ENCODE measurements at regions not wholly inside any gene's neighbourhood (a gene's known extent, or its start where the extent isn't known, plus 50 kb on each side); places are given as distances from the start of the nearest gene placed in this dataset.

DNA sequence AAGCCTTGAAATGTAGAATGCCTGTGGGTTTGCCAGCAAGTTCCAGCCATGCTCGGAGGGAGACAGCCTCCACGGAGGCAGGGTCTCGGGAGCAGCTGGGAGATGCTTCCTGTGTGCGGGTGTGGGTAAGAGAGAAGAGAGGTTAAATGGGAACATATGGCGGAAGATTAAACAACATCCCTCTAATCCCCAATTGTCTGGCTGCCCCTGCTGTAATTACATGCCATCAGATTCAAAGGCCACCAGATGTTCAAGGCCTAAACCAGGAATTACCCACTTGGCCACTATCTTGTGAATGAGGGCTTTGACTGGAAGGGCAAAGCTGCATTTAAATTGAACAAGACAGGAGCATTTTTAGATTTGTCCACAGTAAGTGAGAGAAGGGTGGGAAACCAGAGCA lies 81.4 kb upstream of the BACE2 start:
- no peak for DNase-seq

DNA sequence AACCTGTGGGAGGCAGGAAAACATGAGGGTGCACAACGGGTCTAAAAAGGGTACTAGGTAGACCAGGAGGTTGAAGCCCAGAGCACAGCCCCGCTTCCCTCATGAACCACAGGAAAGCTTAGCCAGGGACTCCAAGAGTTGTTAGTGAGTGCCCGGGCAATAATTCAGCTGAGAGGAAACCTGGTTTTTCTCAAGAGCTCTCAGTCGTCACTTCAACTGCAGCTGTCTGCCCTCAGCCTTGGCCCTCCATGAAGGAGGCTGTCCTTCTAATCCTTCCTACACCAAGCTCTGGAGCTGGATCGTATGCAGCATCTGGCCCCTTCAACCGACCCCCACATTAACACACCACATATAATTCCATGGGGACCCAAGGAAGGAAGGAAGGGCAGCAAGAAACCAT lies 77.0 kb upstream of the BACE2 start:
- DNase-seq = no peak

DNA sequence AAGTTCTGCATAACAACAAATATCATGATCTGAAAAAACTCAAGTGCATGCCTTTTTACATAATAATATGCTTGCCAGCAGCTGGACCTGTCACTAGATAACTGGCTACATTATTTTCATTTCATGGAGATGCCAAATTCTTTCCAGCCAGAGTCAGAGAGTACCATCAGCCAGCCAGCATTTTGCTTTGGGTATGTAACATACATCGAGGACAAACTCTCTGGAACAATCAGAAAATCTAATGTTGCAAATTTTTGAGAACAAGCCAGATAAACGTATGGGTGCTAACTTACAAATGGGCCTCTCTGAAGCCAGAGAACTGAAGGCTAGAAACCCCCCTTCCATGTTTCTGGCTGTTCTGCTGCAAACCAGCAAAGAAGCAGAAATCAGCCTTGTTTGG lies 76.3 kb upstream of the BACE2 start:
- DNase-seq = no peak

DNA sequence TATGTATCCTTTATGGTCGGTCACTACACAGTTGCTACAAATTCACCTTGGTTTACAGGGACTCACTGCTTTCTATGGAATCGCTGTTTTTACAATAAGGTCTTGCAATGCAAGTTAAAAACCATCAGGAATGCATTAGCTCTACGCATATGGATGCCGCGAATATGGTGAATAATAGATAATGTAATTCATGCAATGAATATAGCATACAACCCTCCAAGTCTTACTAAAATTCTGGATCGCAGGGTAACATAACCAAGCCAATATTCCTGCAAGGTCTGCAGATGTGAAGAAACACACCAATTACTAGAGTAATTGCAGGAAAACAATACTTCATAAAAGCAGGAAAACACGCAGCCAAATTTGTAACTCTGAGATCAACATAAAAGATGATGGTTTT lies 75.6 kb upstream of the BACE2 start:
- no peak for DNase-seq

DNA sequence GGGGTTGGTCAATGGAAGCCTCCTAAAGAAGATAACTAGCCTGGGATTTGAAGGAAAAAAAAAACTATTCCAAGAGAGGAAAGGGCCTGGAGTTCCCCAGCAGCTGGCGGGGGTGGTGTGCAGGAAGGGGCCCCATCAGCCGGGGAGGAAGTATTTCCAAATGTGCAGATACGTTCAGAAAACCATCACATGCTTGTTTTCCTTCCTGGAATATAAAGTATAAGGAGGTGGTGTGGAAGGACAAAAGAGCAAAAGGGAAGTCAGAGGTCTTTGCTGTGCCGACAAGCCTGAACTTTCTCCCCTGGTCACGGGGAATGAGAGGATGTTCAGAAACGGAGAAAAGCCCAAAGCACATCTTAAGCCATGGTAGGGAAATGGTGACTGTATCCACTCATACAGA lies 72.0 kb upstream of the BACE2 start:
- DNase-seq = no peak

DNA sequence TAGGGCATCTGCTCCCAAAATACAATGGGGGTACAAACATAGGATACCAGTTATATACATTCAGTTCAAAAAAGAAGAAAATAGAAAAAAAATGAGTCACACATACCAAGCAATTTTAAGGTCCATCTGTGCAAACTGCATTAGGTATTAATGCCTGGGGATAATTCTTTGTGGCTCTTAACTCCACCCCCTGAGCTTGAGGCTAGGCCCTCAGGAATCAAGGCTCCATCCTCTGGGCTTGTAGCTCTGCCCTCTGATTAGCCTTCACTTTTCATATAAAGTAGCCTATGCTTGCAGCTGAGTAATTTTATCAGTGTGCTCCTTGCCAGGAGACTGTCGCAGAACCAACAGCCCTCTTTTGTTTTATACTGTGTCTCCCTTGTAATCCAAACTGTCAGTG lies 69.9 kb upstream of the BACE2 start:
- no peak for DNase-seq

DNA sequence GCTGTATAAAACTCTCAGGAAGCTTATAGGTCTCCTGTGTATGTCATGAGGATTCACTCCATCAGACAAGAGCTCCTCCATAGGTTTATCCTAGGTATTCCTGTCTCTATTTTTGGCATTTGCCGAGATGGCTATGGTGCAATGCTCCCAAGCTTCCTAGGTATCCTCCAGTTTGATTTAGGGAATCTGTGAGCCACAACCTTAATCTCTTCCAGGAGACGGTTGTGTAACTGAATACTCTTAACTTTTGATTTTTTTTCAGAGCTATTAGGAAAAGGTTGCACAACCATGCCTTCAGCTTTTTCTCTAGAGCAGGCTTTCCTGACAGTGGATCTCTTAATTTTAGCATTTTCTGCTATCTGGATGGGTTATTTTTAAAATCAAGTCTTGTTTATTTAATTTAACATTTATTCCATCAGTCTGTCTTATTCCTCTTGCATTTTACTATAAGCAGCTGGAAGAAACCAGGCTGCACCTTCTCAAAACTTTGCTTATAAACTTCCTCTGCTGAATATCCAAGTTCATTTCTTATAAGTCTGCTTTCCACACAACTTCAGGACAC lies 69.4 kb upstream of the BACE2 start:
- no peak for DNase-seq

DNA sequence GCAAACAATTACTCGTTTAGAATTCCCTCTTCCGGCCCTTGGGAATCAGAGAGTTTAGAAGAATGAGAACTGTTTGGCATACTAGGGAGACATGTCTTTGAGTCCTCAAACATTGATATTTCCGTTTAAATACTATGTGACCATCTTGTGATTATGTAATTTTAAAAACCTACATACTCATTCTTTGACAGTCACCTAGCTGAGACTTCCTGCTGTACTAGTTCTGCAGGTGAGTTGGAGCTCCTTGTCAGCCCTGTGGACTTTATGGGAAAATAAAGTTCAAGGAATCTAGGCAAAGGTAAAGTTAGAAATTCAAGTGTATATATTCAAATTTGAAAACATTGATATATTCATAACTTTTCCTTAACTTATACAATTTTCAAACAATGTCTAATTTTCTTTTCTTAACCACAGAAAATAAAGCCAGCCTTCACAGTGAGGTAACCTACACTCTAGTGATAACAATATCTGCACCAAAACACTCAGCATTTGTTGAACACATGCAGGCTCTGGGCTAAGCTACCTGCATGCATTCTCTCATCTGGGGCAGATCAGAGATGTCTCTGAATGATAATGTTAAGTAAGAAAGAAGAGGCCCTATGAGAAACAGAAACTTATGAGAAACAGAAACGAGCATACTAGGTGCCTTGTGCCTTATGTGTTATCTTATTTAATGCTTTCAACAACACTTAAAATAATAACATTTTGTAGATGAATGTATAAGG lies 67.0 kb upstream of the BACE2 start:
- DNase-seq = no peak

DNA sequence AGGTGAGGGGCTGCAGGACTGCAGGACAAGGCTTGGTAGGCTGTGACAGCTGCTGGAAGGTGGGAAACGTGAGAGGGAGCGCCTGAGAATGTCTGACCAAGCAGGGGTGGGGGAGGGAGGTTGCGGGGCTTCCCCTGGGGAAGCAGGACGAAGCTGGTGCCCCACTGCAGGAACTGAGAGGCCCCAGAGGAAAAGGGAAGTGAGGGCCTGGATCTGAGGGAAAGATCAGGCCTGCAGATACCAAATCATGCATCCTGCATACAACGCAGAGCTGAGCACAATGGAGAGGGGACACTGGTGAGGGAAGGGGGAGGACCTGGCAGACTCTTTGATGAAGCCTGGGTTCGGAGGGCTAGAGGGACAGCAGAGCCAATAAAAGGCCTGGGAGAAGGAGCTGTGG lies 65.7 kb upstream of the BACE2 start:
- DNase-seq = no peak

DNA sequence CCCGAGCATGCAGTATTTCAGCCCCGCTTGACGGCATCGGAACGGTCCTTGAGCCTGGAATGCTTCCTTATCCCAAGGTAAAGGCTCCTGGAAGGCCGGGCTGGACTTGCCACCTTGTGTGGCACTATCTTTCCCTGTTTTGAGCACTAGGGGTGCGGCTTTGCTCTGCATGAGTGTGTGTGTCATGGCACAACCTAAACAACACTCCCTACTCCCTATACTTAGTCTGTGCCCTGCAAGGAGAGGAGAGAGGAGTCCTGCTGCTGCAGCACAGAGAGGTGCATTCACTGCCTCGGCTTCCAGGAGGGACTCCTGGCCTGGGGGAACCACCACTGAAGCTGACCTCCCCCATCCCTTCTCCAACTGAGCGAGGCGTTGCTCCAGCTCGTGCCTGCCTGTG lies 60.4 kb upstream of the BACE2 start:
- no peak for DNase-seq

DNA sequence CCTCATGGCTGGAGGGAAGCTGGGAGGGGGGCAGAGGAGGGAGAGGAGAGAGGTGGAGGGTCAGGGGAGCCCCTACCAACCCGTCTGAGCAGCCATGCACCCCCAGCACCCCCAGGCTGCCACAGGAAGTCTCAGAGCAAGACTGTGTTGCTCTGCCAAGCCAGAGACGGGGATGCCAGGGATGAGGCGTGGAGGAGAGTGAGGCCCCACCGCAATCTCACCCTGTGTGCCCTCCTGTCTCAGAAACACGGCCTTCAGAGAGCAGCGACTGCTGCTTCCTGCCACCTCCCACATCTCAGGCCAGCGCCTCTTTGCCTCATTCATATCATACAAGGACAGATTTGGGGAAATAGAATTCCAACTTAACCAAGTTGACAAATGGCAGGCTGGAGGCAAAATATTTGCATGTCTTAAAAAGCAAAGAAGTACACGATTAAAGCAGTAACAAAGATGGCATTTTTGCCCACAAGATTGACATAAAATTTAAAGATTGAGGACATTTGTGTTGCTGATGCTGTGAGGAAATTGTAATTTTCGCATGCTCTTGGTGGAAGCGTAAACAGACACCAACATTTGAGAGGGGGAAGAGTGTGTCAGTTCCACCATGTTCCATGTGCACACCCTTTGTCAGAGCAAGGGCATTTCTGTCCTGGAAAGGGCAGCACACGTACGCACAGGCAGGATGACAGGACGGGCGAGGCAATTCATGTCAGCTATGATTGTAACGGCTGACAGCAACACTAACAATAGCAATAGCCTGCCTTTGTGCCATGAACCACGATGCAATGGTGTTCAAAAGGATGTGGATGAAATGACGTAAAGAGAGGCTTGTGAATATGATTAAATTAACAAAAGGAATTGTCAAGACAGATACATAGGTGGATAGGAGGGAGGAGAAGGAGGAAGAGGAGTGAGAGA lies 59.0 kb upstream of the BACE2 start:
- no peak for DNase-seq

DNA sequence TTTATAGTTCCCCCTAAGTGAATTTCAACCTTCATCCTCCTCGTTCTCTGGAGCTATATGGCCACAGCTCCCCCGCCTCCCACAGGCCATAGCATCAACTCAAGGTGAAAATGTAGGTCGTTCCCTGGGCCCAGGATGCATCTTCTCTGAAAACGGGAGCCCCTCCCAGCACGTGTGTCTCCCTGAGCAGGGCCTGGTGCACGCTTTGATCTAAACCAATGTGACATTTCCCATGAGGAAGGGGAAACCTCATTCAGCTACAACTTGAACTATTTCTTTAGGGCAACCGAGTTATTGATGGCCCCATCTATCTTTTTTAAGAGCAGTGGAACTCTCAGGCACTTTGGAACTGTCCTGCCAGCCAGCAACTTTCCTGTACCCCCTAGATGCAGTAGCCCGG lies 57.8 kb upstream of the BACE2 start:
- DNase-seq = no peak

DNA sequence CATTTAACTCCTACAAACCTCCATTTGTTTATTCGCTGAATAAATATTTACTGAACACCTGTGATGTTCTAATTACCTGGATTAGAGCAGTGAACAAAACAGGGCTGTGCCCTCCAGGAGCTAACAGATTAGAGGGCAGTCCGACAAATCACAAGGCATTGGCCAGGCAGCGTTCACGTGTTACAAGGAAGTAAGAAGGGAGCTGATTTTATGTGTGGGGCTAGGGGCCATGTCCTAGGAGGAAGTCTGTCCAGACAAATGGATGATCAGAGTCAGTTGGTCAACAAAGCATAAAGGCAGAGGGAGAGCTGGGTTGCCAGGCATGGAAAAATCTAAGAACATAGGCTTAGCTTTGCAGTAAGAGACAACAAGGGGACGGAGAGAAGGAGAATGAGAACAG lies 57.3 kb upstream of the BACE2 start:
- no peak for DNase-seq

DNA sequence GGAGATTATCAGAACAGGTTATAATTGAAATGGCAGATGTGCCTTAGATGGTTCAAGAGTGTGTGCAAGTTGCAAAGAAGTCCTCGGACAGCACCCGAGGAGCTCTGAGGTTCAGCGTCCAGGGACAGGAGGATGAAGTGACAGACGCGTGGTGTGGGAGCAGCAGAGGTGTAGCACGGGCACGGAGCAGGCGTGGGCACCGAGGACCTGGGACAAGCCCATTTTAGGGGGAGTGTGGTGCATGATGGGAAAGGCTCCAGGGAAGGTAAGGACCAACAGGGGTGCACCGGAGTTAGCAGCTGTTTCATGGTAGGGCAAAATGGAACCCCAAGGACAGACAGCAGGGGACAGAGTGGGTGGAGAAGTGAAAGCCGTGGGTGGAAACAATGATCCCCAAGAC lies 56.3 kb upstream of the BACE2 start:
- no peak for DNase-seq

DNA sequence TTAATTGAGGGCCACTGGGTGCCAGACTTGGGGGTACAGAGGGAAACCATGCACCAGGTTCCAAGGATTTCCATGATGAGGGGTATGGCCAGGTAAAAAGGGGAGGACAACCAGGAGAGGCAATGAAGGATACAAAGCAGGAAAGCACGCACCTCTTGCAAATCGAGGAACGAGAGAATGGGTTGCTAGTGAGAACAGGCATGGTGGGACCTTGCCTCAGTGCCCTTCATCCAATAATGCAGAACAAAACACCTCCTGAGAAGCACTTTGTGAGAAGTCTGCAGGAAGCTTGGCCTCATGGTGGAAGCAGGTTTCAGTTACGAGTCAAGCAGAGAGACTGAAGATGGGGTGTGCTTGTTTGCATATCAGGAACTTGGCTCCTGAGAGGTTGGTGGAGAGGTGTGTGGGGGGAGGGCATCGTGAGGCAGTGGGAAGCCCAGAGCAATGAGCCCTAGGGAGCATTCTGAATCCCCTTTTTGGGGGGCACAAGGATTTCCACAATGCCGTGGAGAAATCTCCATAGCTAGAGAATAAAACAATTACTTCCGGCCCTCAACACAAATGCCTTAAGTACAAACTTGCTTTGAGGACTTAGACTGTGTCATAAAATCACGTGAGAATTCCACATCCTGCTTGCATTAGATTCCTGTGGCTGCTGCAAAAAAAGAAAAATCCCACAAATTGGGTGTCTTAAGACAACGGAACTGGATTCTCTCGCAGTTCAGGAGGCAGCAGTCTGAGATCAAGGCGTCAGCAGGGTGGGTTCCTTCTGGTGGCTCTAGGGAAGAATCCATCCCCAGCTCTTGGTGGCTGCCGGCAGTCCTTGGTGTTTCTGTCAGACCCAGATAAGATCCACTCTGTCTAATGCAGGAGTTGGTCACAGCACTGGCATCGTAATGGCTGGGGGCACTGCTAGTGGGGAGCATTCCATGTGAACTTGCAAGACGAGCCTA lies 54.9 kb upstream of the BACE2 start:
- DNase-seq = peak; percentile 20

DNA sequence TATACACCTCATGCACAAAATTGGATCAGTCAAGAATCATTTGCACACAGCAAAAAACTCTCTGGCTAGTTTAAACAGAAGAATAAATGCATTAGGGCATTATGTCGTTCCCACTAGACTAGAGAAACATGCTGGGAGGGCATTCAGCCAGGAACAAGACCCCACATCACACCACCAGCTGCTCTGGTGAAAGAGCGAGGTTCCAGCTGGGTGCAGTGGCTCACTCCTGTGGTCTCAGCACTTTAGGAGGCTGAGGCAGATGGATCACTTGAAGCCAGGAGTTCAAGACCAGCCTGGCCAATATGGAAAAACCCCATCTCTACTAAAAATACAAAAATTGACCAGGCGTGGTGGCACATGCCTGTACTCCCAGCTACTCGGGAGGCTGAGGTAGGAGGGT lies 52.1 kb upstream of the BACE2 start:
- DNase-seq = no peak

All from midbrain (tissue), 1 donor.